ENCODE measurements at regions not wholly inside any gene's neighbourhood (a gene's known extent, or its start where the extent isn't known, plus 50 kb on each side); places are given as distances from the start of the nearest gene placed in this dataset.

- no peak for TF ChIP-seq POLR2AphosphoS5 (IDR thresholded peaks at IDR 0.05; ENCODE audit: low read depth, low read length)
- no peak for TF ChIP-seq TAF1 (IDR thresholded peaks at IDR 0.05; ENCODE audit: low read depth, low read length)
- TF ChIP-seq POLR2A (IDR thresholded peaks at IDR 0.05; ENCODE audit: low read depth, low read length) = no peak
- TF ChIP-seq SPI1 (IDR thresholded peaks at IDR 0.05; ENCODE audit: low read depth, low read length) = no peak
- no peak for TF ChIP-seq PAX5 (IDR thresholded peaks at IDR 0.05; ENCODE audit: insufficient read depth, low read length, severe bottlenecking)
- no peak for TF ChIP-seq POU2F2 (IDR thresholded peaks at IDR 0.05; ENCODE audit: low read depth, low read length)
Measured at GRCh38 chr2:125925891-125926546, 729.9 kb upstream of the GYPC start.
